Astrocyte of the cerebellum (primary cell): ENCODE measurements at regions not wholly inside any gene's neighbourhood (a gene's known extent, or its start where the extent isn't known, plus 50 kb on each side); places are given as distances from the start of the nearest gene placed in this dataset.

Experiments
- DNase-seq: peaks from one replicate; pipeline ENCODE4 v3.0.0-alpha.2; 2011; ENCODE audit warnings: low read depth
- H3K4me3 ChIP-seq: 2 replicates; pipeline ENCODE4 v1.5.1; 2011; ENCODE audit warnings: mild to moderate bottlenecking, low read depth, low read length, moderate library complexity
- CTCF ChIP-seq: IDR thresholded peaks from 2 replicates; pipeline ENCODE4 v1.5.1; 2012; ENCODE audit warnings: low read length, low read depth, moderate library complexity, mild to moderate bottlenecking; ENCODE audit errors: missing control alignments
- in situ Hi-C: cut with HindIII; loops from 2 replicates; pipeline ENCODE4 v1.10.0; 2017; ENCODE audit warnings: low sequenced_read_pairs

- in situ Hi-C loops: no loop called here
- no peak overlapping the region for H3K4me3 ChIP-seq
- no peak for TF ChIP-seq CTCF
- no peak for DNase-seq
Observed at GRCh38 chr3:23644099-23644498, 161.7 kb upstream of the UBE2E1 start.

GRCh38 chr3:23644676-23645075 is 161.1 kb upstream of the UBE2E1 start:
- TF ChIP-seq CTCF: no peak
- H3K4me3 ChIP-seq: no peak overlapping the region
- in situ Hi-C loops: loop anchor here (5.0 kb wide), 1 partner anchor 52 kb away; no protein-coding TSS in a partner anchor
- no peak for DNase-seq

GRCh38 chr3:23645533-23646183 is 160.1 kb upstream of the UBE2E1 start:
- no peak for DNase-seq
- in situ Hi-C loops: loop anchor here (5.0 kb wide), 1 partner anchor 53 kb away; no protein-coding TSS in a partner anchor
- no peak for TF ChIP-seq CTCF
- no peak overlapping the region for H3K4me3 ChIP-seq

GRCh38 chr3:23646184-23646920 is 159.4 kb upstream of the UBE2E1 start:
- in situ Hi-C loops: loop anchor here (5.0 kb wide), 1 partner anchor 54 kb away; no protein-coding TSS in a partner anchor
- no peak overlapping the region for H3K4me3 ChIP-seq
- DNase-seq: no peak
- no peak for TF ChIP-seq CTCF

- in situ Hi-C loops: loop anchor here (5.0 kb wide), 1 partner anchor 55 kb away; no protein-coding TSS in a partner anchor
Observed at GRCh38 chr3:23647706-23648258, 158.0 kb upstream of the UBE2E1 start.

More at GRCh38 chr3:23647706-23648258, 158.0 kb upstream of the UBE2E1 start:
- H3K4me3 ChIP-seq: no peak overlapping the region
- no peak for DNase-seq
- TF ChIP-seq CTCF: no peak
